SK-N-SH (cell line): ENCODE measurements at regions not wholly inside any gene's neighbourhood (a gene's known extent, or its start where the extent isn't known, plus 50 kb on each side); places are given as distances from the start of the nearest gene placed in this dataset.

Source experiments
- CTCF ChIA-PET: fragments of 300-600, 350-600 bp; formaldehyde crosslinking; extraction: SDS; loops from one replicate; lab custom pipeline; 2021; lab: Yijun Ruan, JAX
- POLR2A ChIA-PET: fragments of 350-600 bp; sonication (Branson Sonifier 250); formaldehyde crosslinking; extraction: SDS; loops from one replicate; lab custom pipeline; 2020; ENCODE audit warnings: antibody characterized with exemption, inconsistent platforms; lab: Yijun Ruan, JAX
- DNase-seq: peaks from one replicate; pipeline ENCODE4 v3.0.0; 2012
- H2AFZ ChIP-seq: fragments of 200-600 bp; sonication (generic); 2 replicates; pipeline ENCODE4 v1.8.1; 2016; ENCODE audit warnings: antibody characterized with exemption, mild to moderate bottlenecking, low read depth
- H3F3A ChIP-seq: fragments of 200-600 bp; sonication (generic); replicated peaks from 2 replicates; pipeline ENCODE3; 2016; ENCODE audit warnings: antibody characterized with exemption, mild to moderate bottlenecking; ENCODE audit not compliant: insufficient read depth
- H3K27ac ChIP-seq, 2 experiments: fragments of 200-500 bp in 1 of 2; fragments of 200-600 bp in 1 of 2; sonication (Bioruptor generic) in 1 of 2; sonication (generic), shearing (Covaris generic) in 1 of 2; 2 replicates each; pipeline versions ENCODE4 v1.5.1 to v1.6.1; 2014 to 2016; ENCODE audit warnings: low read depth in 2 of 2, inconsistent platforms in 1 of 2, low read length in 1 of 2, mild to moderate bottlenecking in 1 of 2, mixed read lengths in 1 of 2
- H3K27me3 ChIP-seq: fragments of 200-600 bp; sonication (generic), shearing (Covaris generic); 2 replicates; pipeline ENCODE4 v1.6.1; 2016; ENCODE audit warnings: mixed run types; ENCODE audit not compliant: insufficient read depth
- H3K36me3 ChIP-seq, 2 experiments: fragments of 200-500 bp in 1 of 2; fragments of 200-600 bp in 1 of 2; sonication (Bioruptor generic) in 1 of 2; sonication (generic) in 1 of 2; replicated peaks in 1 of 2; 2 replicates each; pipeline versions ENCODE3 to v1.5.1; 2014 to 2016; ENCODE audit warnings: low read length in 1 of 2, mild to moderate bottlenecking in 1 of 2; ENCODE audit not compliant: insufficient read depth in 2 of 2, control insufficient read depth in 1 of 2
- H3K4me1 ChIP-seq, 2 experiments: fragments of 200-500 bp in 1 of 2; fragments of 200-600 bp in 1 of 2; sonication (Bioruptor generic) in 1 of 2; sonication (generic), shearing (Covaris generic) in 1 of 2; 2 replicates each; pipeline versions ENCODE4 v1.5.1 to v1.6.1; 2014 to 2016; ENCODE audit warnings: low read depth in 1 of 2, low read length in 1 of 2, mixed run types in 1 of 2; ENCODE audit not compliant: insufficient read depth in 2 of 2, control insufficient read depth in 1 of 2
- H3K4me2 ChIP-seq: fragments of 200-600 bp; sonication (generic), shearing (Covaris generic); 2 replicates; pipeline ENCODE4 v1.6.1; 2017; ENCODE audit warnings: mixed run types
- H3K4me3 ChIP-seq, 2 experiments: fragments of 200-500 bp in 1 of 2; fragments of 200-600 bp in 1 of 2; sonication (Bioruptor generic) in 1 of 2; sonication (generic), shearing (Covaris generic) in 1 of 2; 2 replicates each; pipeline versions ENCODE4 v1.5.1 to v1.8.1; 2014 to 2016; ENCODE audit warnings: low read depth in 2 of 2, inconsistent platforms in 1 of 2, low read length in 1 of 2, mild to moderate bottlenecking in 1 of 2, mixed read lengths in 1 of 2, moderate library complexity in 1 of 2
- H3K79me2 ChIP-seq: fragments of 200-600 bp; sonication (generic); 2 replicates; pipeline ENCODE4 v1.8.1; 2017; ENCODE audit warnings: mild to moderate bottlenecking; ENCODE audit not compliant: insufficient read depth
- H3K9ac ChIP-seq: fragments of 200-600 bp; sonication (generic); 2 replicates; pipeline ENCODE4 v1.6.1; 2017; ENCODE audit warnings: mixed run types
- H3K9me2 ChIP-seq: fragments of 200-600 bp; sonication (generic); 2 replicates; pipeline ENCODE4 v1.6.1; 2017; ENCODE audit warnings: mixed run types
- H3K9me3 ChIP-seq: fragments of 200-600 bp; sonication (generic); 2 replicates; pipeline ENCODE4 v1.6.1; 2017; ENCODE audit warnings: mixed run types, mild to moderate bottlenecking, moderate library complexity
- H4K20me1 ChIP-seq: fragments of 200-600 bp; sonication (generic); 2 replicates; pipeline ENCODE4 v1.6.1; 2017; ENCODE audit warnings: mild to moderate bottlenecking, mixed run types; ENCODE audit not compliant: insufficient read depth
- EZH2phosphoT487 ChIP-seq: fragments of 200-600 bp; sonication (generic); IDR thresholded peaks from 2 replicates; pipeline ENCODE4 v1.6.1; 2017; ENCODE audit warnings: low read depth, mixed run types, mild to moderate bottlenecking, antibody characterized with exemption, moderate library complexity, borderline replicate concordance
- FOXJ3 ChIP-seq: sonication (generic); formaldehyde crosslinking; IDR thresholded peaks from 2 replicates; pipeline ENCODE4 v1.5.1; 2020; ENCODE audit warnings: mild to moderate bottlenecking, missing genetic modification reagents
- FOXM1 ChIP-seq: IDR thresholded peaks from 2 replicates; pipeline ENCODE4 v1.4.0; 2012; ENCODE audit warnings: low read depth, mild to moderate bottlenecking
- GABPA ChIP-seq: IDR thresholded peaks from 2 replicates; pipeline ENCODE4 v1.4.0; 2012; ENCODE audit warnings: low read depth, mild to moderate bottlenecking
- GATA2 ChIP-seq: sonication (generic); formaldehyde crosslinking; IDR thresholded peaks from 2 replicates; pipeline ENCODE4 v1.5.0; 2020; ENCODE audit warnings: mild to moderate bottlenecking, missing genetic modification reagents
- JUND ChIP-seq: IDR thresholded peaks from 2 replicates; pipeline ENCODE4 v1.4.0; 2012
- NFIC ChIP-seq: IDR thresholded peaks from 2 replicates; pipeline ENCODE4 v1.4.0; 2012; ENCODE audit warnings: borderline replicate concordance
- POLR2AphosphoS5 ChIP-seq: IDR thresholded peaks from 2 replicates; pipeline ENCODE4 v1.6.1; 2012; ENCODE audit warnings: low read depth, low read length
- RAD21 ChIP-seq: IDR thresholded peaks from 2 replicates; pipeline ENCODE4 v1.6.1; 2012; ENCODE audit warnings: mild to moderate bottlenecking, low read length
- SIN3A ChIP-seq: IDR thresholded peaks from 2 replicates; pipeline ENCODE4 v1.6.1; 2012; ENCODE audit warnings: low read depth, mild to moderate bottlenecking, low read length, moderate library complexity, borderline replicate concordance
- SMC3 ChIP-seq: IDR thresholded peaks from 2 replicates; pipeline ENCODE4 v1.6.1; 2012; ENCODE audit warnings: low read depth, low read length, improper control_type of control experiment
- TCF12 ChIP-seq: IDR thresholded peaks from 2 replicates; pipeline ENCODE4 v1.4.0; 2012
- WGBS: methylation state at CpG from one replicate; pipeline ENCODE4 v1.1.6; 2017; ENCODE audit warnings: low lambda C conversion rate; 5-methylcytosine and 5-hydroxymethylcytosine counted together
- TF ChIP-seq, protein P1 (sequence below): fragments of 200-600 bp; sonication (generic); IDR thresholded peaks from 2 replicates; pipeline ENCODE4 v1.6.1; 2017; ENCODE audit warnings: antibody characterized with exemption, mild to moderate bottlenecking, moderate library complexity
- TF ChIP-seq, protein P2 (sequence below): IDR thresholded peaks from 2 replicates; pipeline ENCODE4; 2012
- TF ChIP-seq, protein P3 (sequence below): IDR thresholded peaks from 2 replicates; pipeline ENCODE4 v1.4.0; 2012; ENCODE audit warnings: low read depth
- TF ChIP-seq, protein P4 (sequence below): IDR thresholded peaks from 2 replicates; pipeline ENCODE4 v1.4.0; 2012; ENCODE audit warnings: low read depth, borderline replicate concordance

DNA sequence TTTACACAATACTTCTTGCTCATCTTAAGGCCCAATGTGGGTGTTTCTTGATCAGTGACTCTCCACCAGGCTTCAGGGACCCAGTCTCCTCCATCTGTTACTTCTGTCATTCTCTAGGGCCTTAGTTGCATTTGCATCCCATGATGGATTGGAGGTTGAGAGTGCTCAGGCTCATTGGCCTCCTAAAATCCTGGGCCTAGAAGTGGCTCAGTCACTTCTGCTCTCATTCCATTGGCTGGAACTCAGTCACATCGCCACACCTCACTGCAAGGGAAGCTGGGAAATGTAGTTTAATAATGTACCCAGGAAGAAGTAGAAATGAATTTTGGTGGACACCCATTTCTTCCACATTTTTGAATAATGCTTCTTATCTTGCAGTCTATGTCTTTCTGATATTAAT is 223.5 kb downstream of the HRH4 start:
- no peak overlapping the region for H3K9ac ChIP-seq
- H3K27ac ChIP-seq, result no peak overlapping the region
- no peak for DNase-seq
- CTCF ChIA-PET, result interaction anchor here (1.4 kb wide), 1 partner anchor 11 kb away, joined by 5 read pairs; no protein-coding TSS in a partner anchor
- H3K4me3 ChIP-seq, result no peak overlapping the region
- no peaks in the 10 kb centered on the region for H3K79me2 ChIP-seq
- H3K9me2 ChIP-seq, result no peaks in the 10 kb centered on the region
- H3F3A ChIP-seq, result no peaks in the 10 kb centered on the region
- POLR2A ChIA-PET, result no interaction called here
- 30% methylated on average over 1 of the region's 1 CpG for WGBS
- no peaks in the 10 kb centered on the region for H4K20me1 ChIP-seq
- no peaks in the 10 kb centered on the region for H3K9me3 ChIP-seq
- H3K4me2 ChIP-seq, result no peak overlapping the region
- no peaks in the 10 kb centered on the region for H3K36me3 ChIP-seq
- H2AFZ ChIP-seq, result no peak overlapping the region
- H3K27me3 ChIP-seq, result no peaks in the 10 kb centered on the region
- H3K4me1 ChIP-seq, result peaks cover 0 to 4% of the 10 kb centered on the region in 2 experiments; a peak in 1 of 4 replicates
- TF ChIP-seq, protein P1, sequence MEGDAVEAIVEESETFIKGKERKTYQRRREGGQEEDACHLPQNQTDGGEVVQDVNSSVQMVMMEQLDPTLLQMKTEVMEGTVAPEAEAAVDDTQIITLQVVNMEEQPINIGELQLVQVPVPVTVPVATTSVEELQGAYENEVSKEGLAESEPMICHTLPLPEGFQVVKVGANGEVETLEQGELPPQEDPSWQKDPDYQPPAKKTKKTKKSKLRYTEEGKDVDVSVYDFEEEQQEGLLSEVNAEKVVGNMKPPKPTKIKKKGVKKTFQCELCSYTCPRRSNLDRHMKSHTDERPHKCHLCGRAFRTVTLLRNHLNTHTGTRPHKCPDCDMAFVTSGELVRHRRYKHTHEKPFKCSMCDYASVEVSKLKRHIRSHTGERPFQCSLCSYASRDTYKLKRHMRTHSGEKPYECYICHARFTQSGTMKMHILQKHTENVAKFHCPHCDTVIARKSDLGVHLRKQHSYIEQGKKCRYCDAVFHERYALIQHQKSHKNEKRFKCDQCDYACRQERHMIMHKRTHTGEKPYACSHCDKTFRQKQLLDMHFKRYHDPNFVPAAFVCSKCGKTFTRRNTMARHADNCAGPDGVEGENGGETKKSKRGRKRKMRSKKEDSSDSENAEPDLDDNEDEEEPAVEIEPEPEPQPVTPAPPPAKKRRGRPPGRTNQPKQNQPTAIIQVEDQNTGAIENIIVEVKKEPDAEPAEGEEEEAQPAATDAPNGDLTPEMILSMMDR, result no peak
- TF ChIP-seq, protein P2, sequence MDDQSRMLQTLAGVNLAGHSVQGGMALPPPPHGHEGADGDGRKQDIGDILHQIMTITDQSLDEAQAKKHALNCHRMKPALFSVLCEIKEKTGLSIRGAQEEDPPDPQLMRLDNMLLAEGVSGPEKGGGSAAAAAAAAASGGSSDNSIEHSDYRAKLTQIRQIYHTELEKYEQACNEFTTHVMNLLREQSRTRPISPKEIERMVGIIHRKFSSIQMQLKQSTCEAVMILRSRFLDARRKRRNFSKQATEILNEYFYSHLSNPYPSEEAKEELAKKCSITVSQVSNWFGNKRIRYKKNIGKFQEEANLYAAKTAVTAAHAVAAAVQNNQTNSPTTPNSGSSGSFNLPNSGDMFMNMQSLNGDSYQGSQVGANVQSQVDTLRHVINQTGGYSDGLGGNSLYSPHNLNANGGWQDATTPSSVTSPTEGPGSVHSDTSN, result no peak
- no peak for TF ChIP-seq POLR2AphosphoS5
- no peak for TF ChIP-seq NFIC
- TF ChIP-seq, protein P3, sequence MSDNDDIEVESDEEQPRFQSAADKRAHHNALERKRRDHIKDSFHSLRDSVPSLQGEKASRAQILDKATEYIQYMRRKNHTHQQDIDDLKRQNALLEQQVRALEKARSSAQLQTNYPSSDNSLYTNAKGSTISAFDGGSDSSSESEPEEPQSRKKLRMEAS, result no peak
- TF ChIP-seq FOXJ3, result no peak
- no peak for TF ChIP-seq JUND
- no peak for TF ChIP-seq SIN3A
- TF ChIP-seq, protein P4, sequence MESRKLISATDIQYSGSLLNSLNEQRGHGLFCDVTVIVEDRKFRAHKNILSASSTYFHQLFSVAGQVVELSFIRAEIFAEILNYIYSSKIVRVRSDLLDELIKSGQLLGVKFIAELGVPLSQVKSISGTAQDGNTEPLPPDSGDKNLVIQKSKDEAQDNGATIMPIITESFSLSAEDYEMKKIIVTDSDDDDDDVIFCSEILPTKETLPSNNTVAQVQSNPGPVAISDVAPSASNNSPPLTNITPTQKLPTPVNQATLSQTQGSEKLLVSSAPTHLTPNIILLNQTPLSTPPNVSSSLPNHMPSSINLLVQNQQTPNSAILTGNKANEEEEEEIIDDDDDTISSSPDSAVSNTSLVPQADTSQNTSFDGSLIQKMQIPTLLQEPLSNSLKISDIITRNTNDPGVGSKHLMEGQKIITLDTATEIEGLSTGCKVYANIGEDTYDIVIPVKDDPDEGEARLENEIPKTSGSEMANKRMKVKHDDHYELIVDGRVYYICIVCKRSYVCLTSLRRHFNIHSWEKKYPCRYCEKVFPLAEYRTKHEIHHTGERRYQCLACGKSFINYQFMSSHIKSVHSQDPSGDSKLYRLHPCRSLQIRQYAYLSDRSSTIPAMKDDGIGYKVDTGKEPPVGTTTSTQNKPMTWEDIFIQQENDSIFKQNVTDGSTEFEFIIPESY, result no peak
- TF ChIP-seq GABPA, result no peak
- TF ChIP-seq TCF12, result no peak
- no peak for TF ChIP-seq RAD21
- TF ChIP-seq SMC3, result no peak
- TF ChIP-seq EZH2phosphoT487, result no peak
- no peak for TF ChIP-seq FOXM1
- TF ChIP-seq GATA2 (CRISPR knock-in tag), result no peak
